GM12878 (cell line): ENCODE measurements at regions not wholly inside any gene's neighbourhood (a gene's known extent, or its start where the extent isn't known, plus 50 kb on each side); places are given as distances from the start of the nearest gene placed in this dataset.

Source experiments
- ATAC-seq: fragments of 200-7000 bp; cut with Tn5 transposase; 3 replicates; pipeline ENCODE4 v1.9.1; 2020; ENCODE audit warnings: mild to moderate bottlenecking, moderate library complexity
- BruUV-seq: library from RNA; stranded (reverse); fragments of 400-500 nt; replicated peaks from 2 replicates; lab custom pipeline; 2021; lab: Mats Ljungman, UMichigan
- CTCF ChIA-PET: fragments of 300-600 bp; sonication (Branson Sonifier 250); formaldehyde crosslinking; extraction: SDS; loops from one replicate; lab custom pipeline; 2021; ENCODE audit warnings: inconsistent platforms; lab: Yijun Ruan, JAX
- POLR2A ChIA-PET: fragments of 350-600 bp; formaldehyde crosslinking; extraction: SDS; loops from one replicate; lab custom pipeline; 2021; ENCODE audit warnings: inconsistent platforms; lab: Charles Lee
- RAD21 ChIA-PET: fragments of 300-600 bp; sonication (Branson Sonifier 250); formaldehyde crosslinking; loops from one replicate; lab custom pipeline; 2023; ENCODE audit warnings: antibody characterized with exemption; ENCODE audit not compliant: unreplicated experiment; lab: Charles Lee
- SMC1A ChIA-PET: fragments of 300-600 bp; sonication (Branson Sonifier 250); formaldehyde crosslinking; loops from one replicate; lab custom pipeline; 2023; ENCODE audit not compliant: unreplicated experiment, uncharacterized antibody; lab: Charles Lee
- DNase-seq: peaks from one replicate; pipeline ENCODE4 v3.0.0-alpha.2; 2011; ENCODE audit warnings: low read depth, low spot score
- FAIRE-seq: peaks from 3 replicates; lab custom pipeline; 2011; peaks lifted over from hg19 to GRCh38; lab: Jason Lieb, UNC
- H2AFZ ChIP-seq: 2 replicates; pipeline ENCODE4 v1.6.0; 2011; ENCODE audit warnings: low read depth, low read length, control low read depth; ENCODE audit not compliant: control insufficient read depth
- H3K27ac ChIP-seq: 2 replicates; pipeline ENCODE4 v1.5.1; 2011; ENCODE audit warnings: control low read depth; ENCODE audit not compliant: control insufficient read depth, insufficient read depth
- H3K27me3 ChIP-seq, 2 experiments: replicated peaks in 1 of 2; 2 replicates each; pipeline versions ENCODE4 v1.6.0 to v1.6.1; 2011; ENCODE audit warnings: low read length in 1 of 2; ENCODE audit not compliant: control insufficient read depth in 2 of 2, insufficient read depth in 2 of 2
- H3K36me3 ChIP-seq, 2 experiments: 2 replicates each; pipeline ENCODE4 v1.5.1; 2011; ENCODE audit warnings: low read length in 1 of 2; ENCODE audit not compliant: control insufficient read depth in 2 of 2, insufficient read depth in 2 of 2
- H3K4me1 ChIP-seq: 2 replicates; pipeline ENCODE4 v1.6.1; 2011; ENCODE audit warnings: mild to moderate bottlenecking, low read length, moderate library complexity, mixed read lengths; ENCODE audit not compliant: control insufficient read depth, insufficient read depth
- H3K4me2 ChIP-seq: 2 replicates; pipeline ENCODE4 v1.6.0; 2011; ENCODE audit warnings: control low read depth; ENCODE audit not compliant: control insufficient read depth, insufficient read depth
- H3K4me3 ChIP-seq: fragments of 200-600 bp; sonication (generic); 2 replicates; pipeline ENCODE4 v1.5.1; 2016
- H3K79me2 ChIP-seq: 2 replicates; pipeline ENCODE4 v1.6.0; 2011; ENCODE audit warnings: low read length; ENCODE audit not compliant: control insufficient read depth, insufficient read depth
- H3K9ac ChIP-seq: 2 replicates; pipeline ENCODE4 v1.8.0; 2011; ENCODE audit warnings: low read length, control low read depth, mixed read lengths; ENCODE audit not compliant: control insufficient read depth, insufficient read depth
- H3K9me3 ChIP-seq: replicated peaks from 3 replicates; pipeline ENCODE4 v1.5.1; 2011; ENCODE audit warnings: mild to moderate bottlenecking, low read length; ENCODE audit not compliant: control insufficient read depth, insufficient read depth
- H4K20me1 ChIP-seq: 2 replicates; pipeline ENCODE4 v1.6.0; 2011; ENCODE audit not compliant: control insufficient read depth, insufficient read depth
- ATF3 ChIP-seq: IDR thresholded peaks from 2 replicates; pipeline ENCODE4 v1.6.1; 2011; ENCODE audit warnings: low read depth, mild to moderate bottlenecking, low read length, moderate library complexity, borderline replicate concordance; ENCODE audit errors: extremely low read depth
- CEBPB ChIP-seq, 2 experiments: fragments of 150-350 bp in 1 of 2; IDR thresholded peaks; 2 replicates each; pipeline ENCODE4 v1.6.1; 2012 to 2014; ENCODE audit warnings: low read depth in 2 of 2, low read length in 2 of 2, borderline replicate concordance in 1 of 2, inconsistent platforms in 1 of 2
- CREB1 ChIP-seq: IDR thresholded peaks from 2 replicates; pipeline ENCODE4 v1.6.1; 2012; ENCODE audit warnings: low read depth, mild to moderate bottlenecking, inconsistent platforms
- DPF2 ChIP-seq: fragments of 450-650 bp; IDR thresholded peaks from 2 replicates; pipeline ENCODE4 v1.6.1; 2017; ENCODE audit warnings: mild to moderate bottlenecking
- E4F1 ChIP-seq: fragments of 450-650 bp; IDR thresholded peaks from 2 replicates; pipeline ENCODE4 v1.6.1; 2018; ENCODE audit warnings: borderline replicate concordance, mild to moderate bottlenecking; ENCODE audit not compliant: partially characterized antibody
- IKZF1 ChIP-seq: fragments of 450-650 bp; conservative IDR thresholded peaks from 2 replicates; pipeline ENCODE4 v1.6.1; 2017; ENCODE audit warnings: antibody characterized with exemption, mild to moderate bottlenecking
- KAT2A ChIP-seq: conservative IDR thresholded peaks from 2 replicates; pipeline ENCODE4 v1.6.1; 2011; ENCODE audit warnings: low read depth, low read length; ENCODE audit not compliant: control insufficient read depth
- MLLT1 ChIP-seq: fragments of 450-650 bp; IDR thresholded peaks from 2 replicates; pipeline ENCODE4 v1.6.1; 2016; ENCODE audit warnings: mild to moderate bottlenecking
- POLR2AphosphoS2 ChIP-seq: IDR thresholded peaks from 2 replicates; pipeline ENCODE4 v1.6.1; 2011; ENCODE audit warnings: low read depth, mild to moderate bottlenecking, low read length, improper control_type of control experiment, moderate library complexity
- POLR2AphosphoS5 ChIP-seq: IDR thresholded peaks from 2 replicates; pipeline ENCODE4 v1.6.1; 2011; ENCODE audit warnings: mild to moderate bottlenecking, low read length, inconsistent platforms
- RAD21 ChIP-seq: IDR thresholded peaks from 2 replicates; pipeline ENCODE4 v1.6.1; 2011; ENCODE audit warnings: mild to moderate bottlenecking, low read depth, low read length, moderate library complexity; ENCODE audit not compliant: insufficient read depth
- SMARCA5 ChIP-seq: fragments of 450-650 bp; IDR thresholded peaks from 2 replicates; pipeline ENCODE4 v1.6.1; 2017; ENCODE audit warnings: mild to moderate bottlenecking
- TCF7 ChIP-seq: IDR thresholded peaks from 2 replicates; pipeline ENCODE4 v1.6.1; 2014; ENCODE audit warnings: antibody characterized with exemption, borderline replicate concordance
- ZNF274 ChIP-seq: IDR thresholded peaks from one replicate; pipeline ENCODE4 v1.8.0; 2011; ENCODE audit not compliant: insufficient read length, insufficient read depth
- WGBS: methylation state at CpG from one replicate; pipeline ENCODE4 v1.1.6; 2016; ENCODE audit warnings: low lambda C conversion rate; ENCODE audit not compliant: insufficient replicate concordance, insufficient coverage; ENCODE audit errors: missing lambda C conversion rate; 5-methylcytosine and 5-hydroxymethylcytosine counted together
- in situ Hi-C: fragments of 300-500 bp; cut with MboI; formaldehyde crosslinking; loops from 9 replicates; pipeline ENCODE4 v1.14.3; 2018; ENCODE audit warnings: mixed read lengths
- intact Hi-C: fragments of 100-400 bp; cut with micrococcal nuclease; formaldehyde crosslinking; loops from one replicate; pipeline ENCODE4 v1.14.2; 2022; ENCODE audit not compliant: unreplicated experiment
- TF ChIP-seq, protein P1 (sequence below): IDR thresholded peaks from 2 replicates; pipeline ENCODE4 v1.6.1; 2011; ENCODE audit warnings: borderline replicate concordance, low read depth, mild to moderate bottlenecking, moderate library complexity, low read length; ENCODE audit not compliant: insufficient read depth, poor library complexity, severe bottlenecking
- TF ChIP-seq, protein P2 (sequence below): fragments of 450-650 bp; conservative IDR thresholded peaks from 2 replicates; pipeline ENCODE4 v1.6.1; 2017; ENCODE audit warnings: mild to moderate bottlenecking, moderate library complexity

DNA sequence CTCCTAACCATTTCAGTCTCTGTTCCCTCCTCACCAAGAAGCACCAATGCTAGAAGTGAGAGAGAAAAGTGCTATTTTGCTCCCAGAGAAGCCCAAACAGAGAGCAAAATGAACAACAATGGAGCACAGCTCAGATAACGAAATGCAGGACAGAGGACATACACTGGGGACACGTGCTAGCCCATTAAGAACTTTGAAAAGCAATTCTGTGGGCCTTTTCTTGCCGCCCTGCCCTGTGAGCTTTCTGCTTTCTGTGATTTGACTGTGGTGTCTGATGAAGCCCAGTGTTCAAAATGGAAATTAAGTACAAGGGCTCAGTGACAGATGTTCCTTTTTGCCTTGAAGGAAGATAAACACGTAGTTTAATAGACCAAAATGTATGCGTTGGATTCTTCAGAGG is 130.8 kb downstream of the S1PR1 start (continued):
- no peak for TF ChIP-seq ATF3
- no peak for TF ChIP-seq DPF2
- no peak for TF ChIP-seq MLLT1
- TF ChIP-seq, protein P1, sequence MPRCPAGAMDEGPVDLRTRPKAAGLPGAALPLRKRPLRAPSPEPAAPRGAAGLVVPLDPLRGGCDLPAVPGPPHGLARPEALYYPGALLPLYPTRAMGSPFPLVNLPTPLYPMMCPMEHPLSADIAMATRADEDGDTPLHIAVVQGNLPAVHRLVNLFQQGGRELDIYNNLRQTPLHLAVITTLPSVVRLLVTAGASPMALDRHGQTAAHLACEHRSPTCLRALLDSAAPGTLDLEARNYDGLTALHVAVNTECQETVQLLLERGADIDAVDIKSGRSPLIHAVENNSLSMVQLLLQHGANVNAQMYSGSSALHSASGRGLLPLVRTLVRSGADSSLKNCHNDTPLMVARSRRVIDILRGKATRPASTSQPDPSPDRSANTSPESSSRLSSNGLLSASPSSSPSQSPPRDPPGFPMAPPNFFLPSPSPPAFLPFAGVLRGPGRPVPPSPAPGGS: no peak
- TF ChIP-seq CEBPB (IDR thresholded peaks at IDR 0.05; ENCODE audit: borderline replicate concordance in 1 of 2, low read depth in 2 of 2, low read length in 2 of 2): no peak

GRCh38 chr1:101370488-101370887 is 133.7 kb downstream of the S1PR1 start:
- in situ Hi-C loops (no loop called here), intact Hi-C loops (loop anchor here (2.0 to 5.0 kb wide), 2 partner anchors 63 to 66 kb away; no protein-coding TSS in a partner anchor)
- ChIA-PET RAD21 (interaction anchor here (0.9 to 12.9 kb wide), 7 partner anchors 12 to 68 kb away, joined by 3 to 219 read pairs (median 33); no protein-coding TSS in a partner anchor), SMC1A (interaction anchor here (1.0 to 20.9 kb wide), 13 partner anchors 9 to 123 kb away, joined by 3 to 618 read pairs (median 7); no protein-coding TSS in a partner anchor), POLR2A (interaction anchor here (0.7 to 5.3 kb wide), 8 partner anchors 13 to 67 kb away, joined by 3 to 45 read pairs (median 9); no protein-coding TSS in a partner anchor), CTCF (interaction anchor here (0.6 to 2.2 kb wide), 14 partner anchors 13 to 82 kb away, joined by 3 to 15 read pairs (median 4); no protein-coding TSS in a partner anchor)
- H4K20me1 ChIP-seq: no peaks in the 10 kb centered on the region
- H3K4me3 ChIP-seq: no peak overlapping the region
- peak overlapping the region; percentile 50; the same call in 1 of the 2 replicates for H3K9ac ChIP-seq
- H2AFZ ChIP-seq: no peak overlapping the region
- no peak overlapping the region for H3K4me2 ChIP-seq
- peaks cover 20% of the 10 kb centered on the region for H3K4me1 ChIP-seq
- H3K27ac ChIP-seq: peak overlapping the region; percentile 90
- no TSS peak for BruUV-seq
- ATAC-seq: no peak
- peaks cover 33% of the 10 kb centered on the region for H3K79me2 ChIP-seq
- H3K36me3 ChIP-seq: no peaks in the 10 kb centered on the region
- peaks cover 3% of the 10 kb centered on the region for H3K9me3 ChIP-seq
- FAIRE-seq: no peak
- H3K27me3 ChIP-seq: no peaks in the 10 kb centered on the region
- 99% methylated on average over 3 of the region's 3 CpGs for WGBS
- no peak for DNase-seq
- TF ChIP-seq SMARCA5 (no peak), POLR2AphosphoS5 (no peak), POLR2AphosphoS2 (no peak), CREB1 (no peak), E4F1 (no peak), ZNF274 (no peak), IKZF1 (no peak), TCF7 (no peak), RAD21 (no peak), KAT2A (no peak)
- TF ChIP-seq, protein P2, sequence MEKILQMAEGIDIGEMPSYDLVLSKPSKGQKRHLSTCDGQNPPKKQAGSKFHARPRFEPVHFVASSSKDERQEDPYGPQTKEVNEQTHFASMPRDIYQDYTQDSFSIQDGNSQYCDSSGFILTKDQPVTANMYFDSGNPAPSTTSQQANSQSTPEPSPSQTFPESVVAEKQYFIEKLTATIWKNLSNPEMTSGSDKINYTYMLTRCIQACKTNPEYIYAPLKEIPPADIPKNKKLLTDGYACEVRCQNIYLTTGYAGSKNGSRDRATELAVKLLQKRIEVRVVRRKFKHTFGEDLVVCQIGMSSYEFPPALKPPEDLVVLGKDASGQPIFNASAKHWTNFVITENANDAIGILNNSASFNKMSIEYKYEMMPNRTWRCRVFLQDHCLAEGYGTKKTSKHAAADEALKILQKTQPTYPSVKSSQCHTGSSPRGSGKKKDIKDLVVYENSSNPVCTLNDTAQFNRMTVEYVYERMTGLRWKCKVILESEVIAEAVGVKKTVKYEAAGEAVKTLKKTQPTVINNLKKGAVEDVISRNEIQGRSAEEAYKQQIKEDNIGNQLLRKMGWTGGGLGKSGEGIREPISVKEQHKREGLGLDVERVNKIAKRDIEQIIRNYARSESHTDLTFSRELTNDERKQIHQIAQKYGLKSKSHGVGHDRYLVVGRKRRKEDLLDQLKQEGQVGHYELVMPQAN: no peak
